ENCODE measurements at regions not wholly inside any gene's neighbourhood (a gene's known extent, or its start where the extent isn't known, plus 50 kb on each side); places are given as distances from the start of the nearest gene placed in this dataset.

DNA sequence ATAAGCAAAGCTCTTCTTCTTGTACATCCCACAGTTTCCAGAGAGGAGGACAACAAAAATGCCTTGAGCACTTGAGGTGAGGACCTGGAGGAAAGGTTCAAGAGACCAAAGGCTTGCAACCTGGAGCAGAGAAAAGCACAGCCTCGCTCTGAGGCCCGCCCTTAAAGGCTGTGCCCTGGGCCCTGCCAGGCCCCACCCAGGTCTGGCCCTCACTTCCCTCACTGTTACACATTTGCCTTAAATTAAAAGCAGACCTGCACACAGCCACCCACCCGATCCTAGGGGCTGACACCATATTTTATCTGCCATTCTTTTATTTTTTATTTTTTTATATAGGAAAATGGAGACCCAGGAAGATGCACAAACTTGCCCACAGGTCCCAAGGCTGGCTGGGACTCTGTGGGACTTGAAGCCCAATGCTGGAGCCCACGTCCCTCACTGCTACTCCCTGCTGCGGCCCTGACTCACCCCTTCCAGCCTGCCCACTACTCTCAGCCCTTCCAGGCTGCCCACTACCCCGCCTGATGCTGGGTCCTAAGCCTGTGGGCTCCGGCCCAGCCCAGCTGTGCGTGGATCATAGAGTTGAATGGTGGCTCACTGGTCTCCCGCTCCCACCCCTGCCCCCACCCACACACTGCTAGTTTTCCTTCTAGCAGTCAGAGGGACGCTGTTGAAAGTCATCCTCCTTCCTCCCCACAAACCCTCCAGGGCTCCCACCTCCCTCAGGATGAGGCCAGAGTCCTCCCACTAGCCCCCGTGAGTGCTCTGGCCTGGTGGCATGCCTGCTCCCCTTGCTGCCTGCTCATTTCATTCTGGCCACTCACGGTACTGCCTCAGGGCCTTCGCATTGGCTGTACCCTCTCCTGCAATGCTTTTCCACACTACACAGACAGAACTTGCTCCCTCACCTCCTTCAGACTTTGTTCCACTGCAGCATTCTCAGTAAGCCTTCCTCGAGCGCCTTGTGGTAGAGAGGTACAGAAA is 77.6 kb upstream of the MED9 start:
- no peak for TF ChIP-seq BDP1 (IDR thresholded peaks at IDR 0.05; ENCODE audit: insufficient read depth, insufficient read length)
- TF ChIP-seq CTCF (IDR thresholded peaks at IDR 0.05 in 2 of 3, conservative IDR thresholded peaks at IDR 0.05 in 1 of 3; ENCODE audit: insufficient read depth in 2 of 3, low read depth in 1 of 3, low read length in 3 of 3): no peak
